SK-N-SH treated with all-trans-retinoic acid at 6 μM for 48 hours (cell line): ENCODE measurements at regions not wholly inside any gene's neighbourhood (a gene's known extent, or its start where the extent isn't known, plus 50 kb on each side); places are given as distances from the start of the nearest gene placed in this dataset.

Source experiments
- ARNTL ChIP-seq: fragments of 450-650 bp; formaldehyde crosslinking; IDR thresholded peaks from 2 replicates; pipeline ENCODE4 v1.5.0; 2020; ENCODE audit warnings: low read depth, mild to moderate bottlenecking, moderate library complexity, borderline replicate concordance
- CREB5 ChIP-seq: fragments of 250-450 bp; sonication (Bioruptor Pico); IDR thresholded peaks from 2 replicates; pipeline ENCODE4 v1.5.1; 2020; ENCODE audit warnings: low read depth, mild to moderate bottlenecking, moderate library complexity
- CSDC2 ChIP-seq: fragments of 250-450 bp; sonication (Bioruptor Pico); IDR thresholded peaks from 2 replicates; pipeline ENCODE4 v1.5.0; 2020; ENCODE audit warnings: mild to moderate bottlenecking, moderate library complexity
- ESRRG ChIP-seq: fragments of 250-450 bp; sonication (Bioruptor Pico); IDR thresholded peaks from 2 replicates; pipeline ENCODE4 v1.6.1; 2021; ENCODE audit warnings: mild to moderate bottlenecking
- PATZ1 ChIP-seq: fragments of 250-450 bp; sonication (Bioruptor Pico); IDR thresholded peaks from 2 replicates; pipeline ENCODE4 v1.8.0; 2020; ENCODE audit warnings: mild to moderate bottlenecking, moderate library complexity, borderline replicate concordance
- POU6F1 ChIP-seq: fragments of 250-450 bp; sonication (Bioruptor Pico); IDR thresholded peaks from 2 replicates; pipeline ENCODE4 v1.8.0; 2021; ENCODE audit warnings: low read depth, mild to moderate bottlenecking, moderate library complexity, borderline replicate concordance
- PPARA ChIP-seq: fragments of 250-450 bp; sonication (Bioruptor Pico); IDR thresholded peaks from 2 replicates; pipeline ENCODE4 v1.5.0; 2020; ENCODE audit warnings: mild to moderate bottlenecking, borderline replicate concordance
- RARB ChIP-seq: fragments of 250-450 bp; sonication (Bioruptor Pico); IDR thresholded peaks from 2 replicates; pipeline ENCODE4 v1.8.0; 2021; ENCODE audit warnings: mild to moderate bottlenecking, moderate library complexity
- TSHZ2 ChIP-seq: fragments of 250-450 bp; sonication (Bioruptor Pico); IDR thresholded peaks from 2 replicates; pipeline ENCODE4 v1.5.0; 2020; ENCODE audit warnings: mild to moderate bottlenecking, moderate library complexity
- ZFP30 ChIP-seq: fragments of 450-650 bp; formaldehyde crosslinking; IDR thresholded peaks from 2 replicates; pipeline ENCODE4 v1.5.0; 2022; ENCODE audit warnings: mild to moderate bottlenecking, moderate library complexity
- ZNF565 ChIP-seq: fragments of 450-650 bp; formaldehyde crosslinking; conservative IDR thresholded peaks from 2 replicates; pipeline ENCODE4 v1.5.0; 2020; ENCODE audit warnings: low read depth, mild to moderate bottlenecking, moderate library complexity
- ZNF8 ChIP-seq: fragments of 450-650 bp; formaldehyde crosslinking; IDR thresholded peaks from 2 replicates; pipeline ENCODE4 v1.5.0; 2020; ENCODE audit warnings: mild to moderate bottlenecking, moderate library complexity

GRCh38 chr9:73259086-73259696 is 107.5 kb downstream of the ANXA1 start:
- TF ChIP-seq TSHZ2 (no peak), ESRRG (CRISPR knock-in tag) (no peak), CREB5 (CRISPR knock-in tag) (no peak), PPARA (CRISPR knock-in tag) (no peak), RARB (CRISPR knock-in tag) (no peak), ZNF8 (no peak), CSDC2 (CRISPR knock-in tag) (no peak), PATZ1 (CRISPR knock-in tag) (no peak), ARNTL (CRISPR knock-in tag) (no peak), POU6F1 (CRISPR knock-in tag) (no peak), ZNF565 (CRISPR knock-in tag) (no peak), ZFP30 (CRISPR knock-in tag) (no peak)
